ENCODE measurements at regions not wholly inside any gene's neighbourhood (a gene's known extent, or its start where the extent isn't known, plus 50 kb on each side); places are given as distances from the start of the nearest gene placed in this dataset.

DNA sequence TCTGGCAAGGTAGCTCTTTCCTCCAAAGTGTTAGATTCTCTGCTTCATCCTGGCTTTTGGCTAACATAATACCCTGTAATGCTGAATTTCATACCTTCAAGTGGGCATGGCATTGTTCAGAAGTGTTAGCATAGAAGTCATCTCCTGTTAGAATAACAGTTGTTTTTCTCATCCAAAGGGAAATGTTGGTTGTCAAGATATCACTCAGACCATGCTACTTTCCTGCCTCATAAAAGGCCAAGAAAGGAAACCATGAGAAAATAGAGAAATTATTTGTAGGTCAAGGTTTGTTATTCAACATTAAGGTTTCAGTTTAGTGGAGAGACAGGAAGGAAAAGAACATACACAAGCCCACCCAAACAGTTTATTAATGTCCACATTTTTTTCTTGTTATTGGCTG is 472.5 kb downstream of the ARHGEF28 start:
- DNase-seq (ENCODE audit: low spot score, unreplicated experiment) = no peak
- Mint-ChIP-seq H3K4me3 (ENCODE audit: low read depth) (no peak overlapping the region), H3K9me3 (ENCODE audit: low read depth) (peaks cover 5% of the 10 kb centered on the region), H3K36me3 (ENCODE audit: insufficient read depth) (no peaks in the 10 kb centered on the region), H3K4me1 (ENCODE audit: low read depth) (no peaks in the 10 kb centered on the region), H3K27me3 (no peaks in the 10 kb centered on the region), H3K27ac (no peak overlapping the region)
- TF ChIP-seq, protein P1, sequence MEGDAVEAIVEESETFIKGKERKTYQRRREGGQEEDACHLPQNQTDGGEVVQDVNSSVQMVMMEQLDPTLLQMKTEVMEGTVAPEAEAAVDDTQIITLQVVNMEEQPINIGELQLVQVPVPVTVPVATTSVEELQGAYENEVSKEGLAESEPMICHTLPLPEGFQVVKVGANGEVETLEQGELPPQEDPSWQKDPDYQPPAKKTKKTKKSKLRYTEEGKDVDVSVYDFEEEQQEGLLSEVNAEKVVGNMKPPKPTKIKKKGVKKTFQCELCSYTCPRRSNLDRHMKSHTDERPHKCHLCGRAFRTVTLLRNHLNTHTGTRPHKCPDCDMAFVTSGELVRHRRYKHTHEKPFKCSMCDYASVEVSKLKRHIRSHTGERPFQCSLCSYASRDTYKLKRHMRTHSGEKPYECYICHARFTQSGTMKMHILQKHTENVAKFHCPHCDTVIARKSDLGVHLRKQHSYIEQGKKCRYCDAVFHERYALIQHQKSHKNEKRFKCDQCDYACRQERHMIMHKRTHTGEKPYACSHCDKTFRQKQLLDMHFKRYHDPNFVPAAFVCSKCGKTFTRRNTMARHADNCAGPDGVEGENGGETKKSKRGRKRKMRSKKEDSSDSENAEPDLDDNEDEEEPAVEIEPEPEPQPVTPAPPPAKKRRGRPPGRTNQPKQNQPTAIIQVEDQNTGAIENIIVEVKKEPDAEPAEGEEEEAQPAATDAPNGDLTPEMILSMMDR (IDR thresholded peaks at IDR 0.05; ENCODE audit: unreplicated experiment) = no peak

DNA sequence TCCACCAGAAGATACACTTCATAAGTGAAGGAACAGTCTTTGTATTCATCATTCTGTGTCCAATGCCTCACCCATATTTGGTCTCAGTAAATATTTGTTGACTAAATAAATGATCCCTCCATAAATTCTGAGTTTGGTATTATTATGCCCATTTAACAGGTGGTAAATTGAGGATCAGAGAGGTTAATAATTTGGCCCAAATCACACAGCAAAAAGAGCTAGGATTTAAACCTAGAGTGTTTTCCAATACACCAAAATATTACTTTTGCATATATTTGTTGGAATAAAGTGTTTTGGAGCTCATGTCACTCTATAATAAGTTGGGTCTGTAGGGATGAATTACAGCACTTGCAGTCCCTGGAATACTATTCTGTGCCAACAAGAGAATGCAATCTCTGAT is 470.3 kb downstream of the ARHGEF28 start:
- no peak overlapping the region for H3K27ac Mint-ChIP-seq
- TF ChIP-seq, protein P1 (IDR thresholded peaks at IDR 0.05; ENCODE audit: unreplicated experiment) = no peak
- peaks cover 3% of the 10 kb centered on the region for H3K9me3 Mint-ChIP-seq (ENCODE audit: low read depth)
- no peak for DNase-seq (ENCODE audit: low spot score, unreplicated experiment)
- H3K4me3 Mint-ChIP-seq (ENCODE audit: low read depth) = no peak overlapping the region
- no peaks in the 10 kb centered on the region for H3K36me3 Mint-ChIP-seq (ENCODE audit: insufficient read depth)
- H3K27me3 Mint-ChIP-seq = no peaks in the 10 kb centered on the region
- no peaks in the 10 kb centered on the region for H3K4me1 Mint-ChIP-seq (ENCODE audit: low read depth)

DNA sequence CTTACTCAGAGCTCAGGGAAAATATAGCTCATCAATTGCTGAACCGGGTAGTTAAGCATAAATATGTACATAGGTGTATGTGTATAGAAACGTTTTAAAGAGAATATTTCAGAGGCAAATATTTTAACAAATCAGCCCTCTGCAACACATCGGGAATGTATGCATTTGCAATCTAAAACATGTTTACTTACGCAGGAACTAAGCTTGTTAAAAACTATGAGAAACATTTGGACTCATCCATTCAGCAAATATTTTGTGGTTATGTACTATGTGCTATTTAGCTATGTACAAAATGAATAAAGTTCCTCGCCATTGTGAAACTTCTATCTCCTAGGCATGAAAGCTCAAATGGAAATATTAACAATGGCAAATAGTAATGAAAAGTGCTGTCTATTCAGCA is 469.9 kb downstream of the ARHGEF28 start:
- peaks cover 3% of the 10 kb centered on the region for H3K9me3 Mint-ChIP-seq (ENCODE audit: low read depth)
- no peak for DNase-seq (ENCODE audit: low spot score, unreplicated experiment)
- H3K27me3 Mint-ChIP-seq = no peaks in the 10 kb centered on the region
- TF ChIP-seq, protein P1 (IDR thresholded peaks at IDR 0.05; ENCODE audit: unreplicated experiment) = no peak
- no peaks in the 10 kb centered on the region for H3K4me1 Mint-ChIP-seq (ENCODE audit: low read depth)
- no peak overlapping the region for H3K4me3 Mint-ChIP-seq (ENCODE audit: low read depth)
- H3K36me3 Mint-ChIP-seq (ENCODE audit: insufficient read depth) = no peaks in the 10 kb centered on the region
- no peak overlapping the region for H3K27ac Mint-ChIP-seq

DNA sequence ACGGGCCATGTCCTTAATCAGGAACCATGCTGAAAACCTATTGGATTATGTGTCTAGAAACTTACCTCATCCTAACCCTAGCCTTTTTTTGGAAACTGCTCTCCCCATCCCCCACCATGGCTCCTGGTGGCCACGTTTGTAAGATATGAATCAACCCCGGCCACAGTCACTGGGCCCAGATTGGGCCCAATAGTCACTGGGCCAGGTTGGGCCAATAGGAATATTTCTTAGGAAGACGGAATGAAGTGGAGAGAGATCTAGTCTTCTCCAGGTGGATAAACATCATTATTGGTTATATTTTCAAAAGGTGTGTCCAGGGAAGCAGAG is 468.7 kb downstream of the ARHGEF28 start:
- no peak overlapping the region for H3K4me3 Mint-ChIP-seq (ENCODE audit: low read depth)
- no peak overlapping the region for H3K27ac Mint-ChIP-seq
- H3K4me1 Mint-ChIP-seq (ENCODE audit: low read depth) = no peaks in the 10 kb centered on the region
- H3K27me3 Mint-ChIP-seq = no peaks in the 10 kb centered on the region
- no peaks in the 10 kb centered on the region for H3K36me3 Mint-ChIP-seq (ENCODE audit: insufficient read depth)
- H3K9me3 Mint-ChIP-seq (ENCODE audit: low read depth) = peaks cover 3% of the 10 kb centered on the region
- TF ChIP-seq, protein P1 (IDR thresholded peaks at IDR 0.05; ENCODE audit: unreplicated experiment) = no peak
- DNase-seq (ENCODE audit: low spot score, unreplicated experiment) = no peak

DNA sequence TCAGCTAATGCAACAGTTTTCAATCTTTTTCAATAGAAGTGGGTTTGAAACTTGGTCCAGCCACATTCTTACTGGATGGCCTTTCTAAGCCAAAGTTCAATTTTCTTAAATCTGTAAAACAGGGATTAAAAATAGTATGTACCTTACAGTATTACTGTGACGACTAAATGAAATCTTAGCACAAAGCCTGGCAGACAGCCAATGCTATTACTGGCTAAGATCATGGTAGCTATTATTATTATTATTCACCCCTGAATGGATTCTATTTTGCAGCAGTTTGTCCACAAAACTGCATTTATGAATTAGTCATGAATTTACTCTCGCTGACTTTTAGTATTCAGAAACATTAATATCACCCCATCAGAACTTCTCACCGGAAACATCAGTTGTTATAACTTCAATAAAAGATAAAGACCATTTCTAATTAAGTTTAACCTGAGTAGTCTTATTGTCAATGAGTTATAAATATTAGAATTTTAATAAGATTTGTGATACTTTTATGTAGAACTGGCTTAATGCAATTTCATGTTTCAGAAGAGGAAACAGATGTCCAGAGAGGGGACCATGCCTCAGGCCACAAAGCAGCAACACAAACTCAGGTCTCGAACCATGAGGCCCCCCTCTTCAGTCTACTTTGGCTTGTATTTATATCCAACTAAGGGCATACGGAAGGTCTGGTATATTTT is 468.2 kb downstream of the ARHGEF28 start:
- no peaks in the 10 kb centered on the region for H3K27me3 Mint-ChIP-seq
- TF ChIP-seq, protein P1 (IDR thresholded peaks at IDR 0.05; ENCODE audit: unreplicated experiment) = no peak
- H3K27ac Mint-ChIP-seq = no peak overlapping the region
- no peaks in the 10 kb centered on the region for H3K9me3 Mint-ChIP-seq (ENCODE audit: low read depth)
- no peak overlapping the region for H3K4me3 Mint-ChIP-seq (ENCODE audit: low read depth)
- no peaks in the 10 kb centered on the region for H3K4me1 Mint-ChIP-seq (ENCODE audit: low read depth)
- no peak for DNase-seq (ENCODE audit: low spot score, unreplicated experiment)
- H3K36me3 Mint-ChIP-seq (ENCODE audit: insufficient read depth) = no peaks in the 10 kb centered on the region
